ENCODE measurements at regions not wholly inside any gene's neighbourhood (a gene's known extent, or its start where the extent isn't known, plus 50 kb on each side); places are given as distances from the start of the nearest gene placed in this dataset.

DNA sequence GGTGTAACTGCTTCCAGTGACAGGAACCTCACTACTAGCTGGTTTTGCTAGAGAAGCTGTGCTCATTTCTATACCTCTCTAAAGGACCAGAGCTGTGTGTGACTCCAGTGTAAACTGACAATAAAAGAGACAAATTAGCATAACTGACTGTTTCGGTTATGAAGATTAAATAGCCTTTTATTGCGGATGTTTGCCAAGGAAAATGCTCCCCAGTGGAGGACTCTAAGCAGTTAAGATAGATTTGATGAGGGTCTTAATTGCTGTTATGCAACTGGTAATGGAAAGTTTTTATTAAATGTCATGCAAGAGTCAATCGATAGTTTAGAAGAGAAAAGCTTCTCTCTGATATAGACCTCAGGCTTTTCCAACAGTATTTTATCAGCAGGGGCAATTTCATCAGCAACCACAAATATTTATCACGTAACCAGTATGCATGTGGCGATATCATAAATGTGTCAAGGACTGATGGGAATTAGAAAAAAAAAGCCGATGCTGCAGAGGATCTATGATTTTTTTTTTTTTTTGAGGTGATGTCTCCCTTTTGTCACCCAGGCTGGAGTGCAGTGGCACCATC, 275.2 kb upstream of the DMAC1 start:
- DNase-seq = no peak

DNA sequence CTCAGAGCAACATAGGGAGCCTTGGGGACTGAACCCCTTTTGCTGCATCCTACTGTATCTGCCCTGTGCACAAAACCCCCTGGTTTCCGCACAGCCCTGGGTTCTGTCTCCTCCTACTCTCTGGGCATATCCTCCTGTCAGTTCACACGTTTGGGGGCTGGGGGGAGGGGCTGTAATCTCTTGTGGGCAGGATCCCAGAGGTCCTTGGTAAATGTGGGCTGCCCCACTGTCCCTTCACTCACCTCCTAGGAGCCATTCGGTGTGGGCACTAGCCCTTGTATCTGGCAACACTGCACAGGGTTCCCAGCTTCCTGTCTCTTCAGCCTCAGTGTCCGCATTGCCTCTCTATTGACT, 271.8 kb upstream of the DMAC1 start:
- no peak for DNase-seq

DNA sequence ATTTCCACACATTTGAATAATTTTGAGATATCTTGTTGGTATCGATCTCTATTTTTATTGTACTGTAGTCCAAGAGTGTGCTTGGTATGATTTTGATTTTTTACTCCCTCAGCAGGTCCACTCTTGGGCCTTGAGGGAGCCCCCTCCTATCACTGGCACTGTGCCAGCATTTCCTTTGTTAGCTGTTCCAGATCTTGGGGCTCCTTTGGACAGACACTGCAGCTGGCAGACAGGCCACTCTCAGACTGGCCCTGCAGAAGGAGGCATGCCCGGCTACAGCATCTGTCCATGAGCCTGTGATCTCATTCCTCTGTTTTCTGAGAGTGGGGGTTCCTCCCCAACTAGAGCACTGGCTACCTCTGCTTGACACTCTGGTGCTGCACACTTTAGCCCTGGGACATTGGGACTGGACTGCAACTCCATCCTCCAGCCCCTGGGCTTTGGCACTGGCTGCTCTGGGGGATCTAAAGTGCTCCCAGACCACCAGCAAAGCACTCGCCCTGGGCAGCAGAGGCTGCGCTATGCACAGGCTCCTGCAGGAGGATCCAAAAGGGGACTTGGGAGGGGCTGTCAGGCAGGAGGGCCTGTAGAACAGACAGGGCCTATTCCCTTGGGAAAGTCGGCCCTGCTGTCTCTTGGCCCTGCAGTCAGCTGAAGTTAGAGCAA, 271.3 kb upstream of the DMAC1 start:
- no peak for DNase-seq

DNA sequence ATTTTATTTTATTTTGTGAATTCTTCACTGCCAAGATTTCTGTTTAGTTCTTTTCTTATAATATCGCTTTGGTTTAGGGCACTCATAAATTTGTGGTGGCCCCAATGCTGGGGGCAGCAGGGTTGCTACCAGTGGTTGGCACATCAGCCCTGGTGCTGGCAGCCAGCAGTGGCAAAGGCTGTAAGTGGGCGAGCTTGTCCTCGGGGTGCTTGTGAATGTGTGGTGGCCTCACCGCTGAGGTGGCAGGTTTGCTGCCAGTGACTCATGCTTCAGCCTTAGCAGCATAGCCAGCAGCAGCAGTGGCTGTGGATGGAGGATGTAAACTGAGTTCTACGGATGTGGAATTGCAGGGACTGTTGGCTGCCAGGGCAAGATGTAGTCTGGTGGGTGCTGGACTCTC, 262.9 kb upstream of the DMAC1 start:
- no peak for DNase-seq

DNA sequence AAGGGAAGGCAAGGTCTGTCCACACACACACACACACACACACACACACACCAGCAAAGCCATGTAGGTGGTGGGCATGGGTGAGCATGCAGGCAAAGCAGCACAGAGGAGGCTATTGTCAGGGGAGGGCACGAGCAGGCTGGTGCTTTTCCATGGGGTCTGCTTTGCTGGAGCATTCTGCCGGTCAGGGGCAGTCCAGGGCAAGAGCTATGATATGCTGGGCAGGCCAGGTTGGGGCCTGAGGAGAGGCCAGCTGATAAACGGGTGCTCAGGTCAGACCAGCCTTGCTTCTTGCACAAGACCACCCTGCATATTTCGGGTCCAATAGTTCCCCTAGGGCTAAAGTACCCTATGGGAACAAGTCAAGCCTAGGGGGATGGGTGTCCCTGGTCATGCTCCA, 253.9 kb upstream of the DMAC1 start:
- DNase-seq = no peak

DNA sequence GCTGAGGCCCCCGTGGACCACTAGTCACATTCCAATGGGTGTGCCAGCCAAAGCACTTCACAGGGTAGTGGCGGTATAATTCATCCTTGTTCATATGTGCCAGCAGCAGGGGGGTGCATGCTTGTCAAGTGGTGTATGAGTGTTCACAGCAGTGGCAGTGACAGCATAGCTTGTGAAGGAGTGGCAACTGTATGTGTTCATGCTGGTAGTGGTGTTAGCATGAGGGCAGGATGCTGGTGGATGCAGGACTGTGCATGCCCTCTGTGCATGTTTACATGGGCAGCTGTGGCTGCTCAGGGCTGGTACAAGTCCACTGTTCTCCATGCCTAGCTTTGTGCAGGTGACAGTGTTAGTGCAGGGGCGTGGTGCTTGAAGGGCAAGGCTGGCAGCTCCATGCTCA, 253.4 kb upstream of the DMAC1 start:
- DNase-seq = no peak

DNA sequence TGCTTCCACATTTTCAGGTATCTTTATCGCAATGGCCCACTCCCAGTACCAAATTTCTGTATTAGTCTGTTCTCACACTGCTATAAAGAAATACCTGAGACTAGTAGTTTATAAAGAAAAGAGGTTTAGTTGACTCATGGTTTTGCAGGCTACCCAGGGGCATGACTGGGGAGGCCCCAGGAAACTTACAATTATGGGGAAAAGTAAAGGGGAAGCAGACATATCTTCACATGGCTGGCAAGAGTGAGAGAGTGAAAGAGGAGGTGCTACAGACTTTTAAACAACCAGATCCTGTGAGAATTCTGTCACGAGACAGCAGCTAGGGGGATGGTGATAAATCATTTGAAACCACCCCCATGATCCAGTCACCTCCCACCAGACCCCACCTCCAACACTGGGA, 238.2 kb upstream of the DMAC1 start:
- no peak for DNase-seq

DNA sequence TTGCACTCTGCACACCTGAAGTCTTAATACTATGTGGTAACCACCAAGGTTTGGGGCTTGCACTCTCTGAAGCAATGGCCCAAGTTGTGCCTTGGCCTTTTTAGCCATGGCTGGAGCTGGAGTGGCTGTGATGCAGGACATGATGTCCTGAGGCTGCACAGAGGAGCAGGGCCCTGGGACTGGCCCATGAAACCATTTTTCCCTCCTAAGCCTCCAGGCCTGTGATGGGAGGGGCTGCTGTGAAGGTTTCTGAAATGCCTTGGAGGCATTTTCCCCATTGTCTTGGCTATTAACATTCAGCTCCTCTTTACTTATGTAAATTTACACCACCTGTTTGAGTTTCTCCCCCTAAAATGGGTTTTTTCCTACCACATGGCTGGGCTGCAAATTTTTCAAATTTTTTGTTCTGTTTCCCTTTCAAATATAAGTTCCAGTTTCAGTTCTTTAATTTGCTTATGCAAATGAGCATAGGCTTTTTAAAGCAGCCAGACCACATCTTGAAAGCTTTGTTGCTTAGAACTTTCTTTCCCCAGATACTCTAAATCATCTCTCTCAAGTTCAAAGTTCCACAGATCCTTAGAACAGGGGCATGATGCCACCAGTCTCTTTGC, 237.4 kb upstream of the DMAC1 start:
- no peak for DNase-seq

DNA sequence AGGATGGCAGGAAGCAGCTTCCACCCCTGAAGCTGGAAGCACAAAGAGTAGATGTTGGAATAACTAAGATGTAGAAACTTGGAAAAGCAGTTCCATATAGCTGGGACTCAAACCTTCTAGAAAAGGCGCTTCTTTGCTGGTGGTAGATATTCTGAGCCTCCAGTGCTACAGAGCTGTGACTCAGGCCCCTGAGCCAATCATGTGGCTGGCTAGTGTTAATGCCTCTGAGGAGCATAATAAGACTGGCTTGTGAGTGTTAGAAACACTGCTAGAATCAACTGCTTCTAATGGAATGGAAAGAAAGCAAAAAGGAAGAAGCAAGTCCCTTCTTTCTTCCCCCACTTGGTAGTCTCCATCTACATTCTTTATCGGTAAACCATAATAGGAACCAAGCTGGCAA, 234.2 kb upstream of the DMAC1 start:
- no peak for DNase-seq

DNA sequence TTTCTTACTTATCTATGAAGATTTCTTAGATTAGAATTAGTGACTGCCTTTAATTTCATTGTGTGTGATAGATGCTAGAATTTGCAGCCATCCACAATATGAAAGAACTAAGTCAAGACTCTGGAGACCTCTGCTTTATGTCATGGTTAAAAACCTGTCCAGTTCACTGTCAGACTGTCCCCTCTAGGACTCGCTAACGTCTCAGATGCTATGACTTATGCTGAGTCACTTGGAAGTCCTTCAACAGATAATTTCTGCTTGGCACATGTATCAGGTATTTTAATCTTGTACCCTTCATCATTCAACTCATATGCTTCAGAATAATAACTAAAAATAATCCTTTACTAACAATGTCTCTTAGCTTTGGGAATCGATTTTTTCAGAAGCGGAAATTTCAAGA, 230.5 kb upstream of the DMAC1 start:
- no peak for DNase-seq

DNA sequence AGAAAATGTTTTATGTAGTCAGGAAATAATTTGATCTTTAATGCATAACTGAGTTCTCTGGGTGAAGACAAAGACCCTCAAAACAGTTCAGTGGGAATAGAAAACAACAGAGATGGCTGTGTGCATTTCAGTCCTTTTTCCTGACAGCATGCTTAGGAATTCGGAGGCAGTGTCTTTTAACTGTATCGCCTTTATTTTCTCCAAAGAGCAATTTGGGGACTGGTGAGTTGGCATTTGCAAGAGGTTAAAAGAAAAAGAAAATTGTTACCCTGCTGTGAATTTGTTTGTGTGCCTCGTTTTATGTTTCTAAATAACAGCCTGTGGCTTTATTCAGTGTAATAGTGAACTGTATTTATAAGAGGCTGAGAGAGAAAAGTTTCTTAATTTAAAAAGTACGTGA, 227.8 kb upstream of the DMAC1 start:
- DNase-seq = no peak

DNA sequence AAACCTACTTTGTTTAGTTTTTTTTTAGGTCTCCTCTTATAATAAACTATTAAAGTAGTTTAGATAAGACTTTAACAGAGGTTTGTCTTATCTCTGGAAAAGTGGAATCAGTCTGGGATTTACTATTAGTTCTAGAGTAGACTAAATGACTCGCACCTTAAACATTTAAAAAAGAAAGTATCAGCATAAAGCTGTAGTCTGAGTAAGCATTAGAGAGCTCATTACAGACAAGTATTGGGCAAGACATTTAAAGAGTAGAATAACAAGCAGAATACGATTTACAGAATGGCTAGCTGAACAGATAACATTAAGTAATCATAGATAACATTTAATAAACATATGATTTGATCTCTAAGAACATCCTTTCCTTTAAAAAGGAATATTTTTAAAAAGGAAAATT, 226.0 kb upstream of the DMAC1 start:
- no peak for DNase-seq

DNA sequence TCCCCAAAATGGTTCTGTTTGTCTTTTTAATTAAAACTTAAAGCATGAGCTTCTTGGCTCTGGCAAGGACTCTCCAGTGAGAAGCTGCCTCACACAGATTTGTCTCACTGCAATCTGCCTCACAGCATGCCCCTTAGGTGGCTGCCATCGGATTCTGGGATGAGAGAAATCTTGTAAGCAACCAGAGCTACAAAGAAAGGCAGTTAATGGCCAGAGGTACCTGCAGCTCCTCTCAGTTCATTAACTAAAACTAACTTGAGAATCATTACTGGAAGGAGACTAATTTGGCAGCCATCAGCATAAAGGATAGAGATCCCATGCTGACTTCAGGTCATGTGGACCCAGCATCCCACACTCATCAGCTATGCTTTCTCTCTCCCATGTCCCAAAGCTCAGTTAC, 220.6 kb upstream of the DMAC1 start:
- no peak for DNase-seq

DNA sequence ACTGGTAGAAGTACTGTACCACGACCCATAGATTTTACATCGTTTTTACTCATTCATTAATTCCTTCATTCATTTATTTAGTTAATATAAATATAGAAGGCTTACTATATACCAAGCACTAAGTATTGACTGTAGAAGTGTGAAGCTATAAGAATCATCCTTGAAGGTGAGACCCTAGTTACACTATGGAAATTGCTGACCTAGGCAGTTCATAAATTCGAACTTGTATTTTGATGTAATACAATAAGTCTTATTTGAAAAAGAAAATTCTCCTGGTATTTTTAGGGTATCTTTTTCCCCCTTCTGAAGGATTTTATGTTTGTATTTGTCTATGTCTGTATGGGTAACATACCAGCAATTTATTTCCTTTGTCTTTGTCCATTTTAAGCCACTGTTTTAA, 220.1 kb upstream of the DMAC1 start:
- no peak for DNase-seq

DNA sequence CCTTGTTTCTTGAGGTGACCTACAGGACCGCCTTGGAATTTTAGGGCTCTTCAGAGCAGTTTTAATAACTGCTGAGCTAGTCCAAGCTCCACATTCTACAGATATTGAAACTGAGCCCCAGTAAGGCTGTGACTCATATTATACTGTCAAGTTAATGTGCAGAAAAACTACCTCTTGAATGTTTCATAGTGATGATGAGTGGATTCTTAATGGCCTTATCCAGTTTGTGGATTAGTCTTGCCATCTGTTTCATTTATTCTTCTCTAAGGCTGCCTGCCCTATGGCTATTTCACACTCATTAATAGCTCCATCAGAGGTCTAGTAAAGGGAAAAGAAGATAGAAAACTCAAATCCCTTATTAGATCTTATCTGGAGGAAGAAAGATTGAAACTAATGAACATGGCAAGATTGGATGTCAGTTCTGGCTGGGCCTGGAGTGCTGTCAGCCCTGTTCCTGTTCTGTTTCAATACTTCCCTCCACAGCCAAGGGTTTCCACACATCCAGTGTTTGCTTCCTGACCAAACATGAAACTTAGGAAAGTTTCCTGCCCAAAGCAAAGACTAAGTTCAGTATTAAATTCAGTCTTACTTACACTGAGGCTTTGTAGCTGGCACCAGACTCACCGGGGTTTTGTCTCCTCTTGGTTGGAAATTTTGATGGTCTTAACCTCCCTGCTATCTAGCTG, 215.6 kb upstream of the DMAC1 start:
- no peak for DNase-seq

DNA sequence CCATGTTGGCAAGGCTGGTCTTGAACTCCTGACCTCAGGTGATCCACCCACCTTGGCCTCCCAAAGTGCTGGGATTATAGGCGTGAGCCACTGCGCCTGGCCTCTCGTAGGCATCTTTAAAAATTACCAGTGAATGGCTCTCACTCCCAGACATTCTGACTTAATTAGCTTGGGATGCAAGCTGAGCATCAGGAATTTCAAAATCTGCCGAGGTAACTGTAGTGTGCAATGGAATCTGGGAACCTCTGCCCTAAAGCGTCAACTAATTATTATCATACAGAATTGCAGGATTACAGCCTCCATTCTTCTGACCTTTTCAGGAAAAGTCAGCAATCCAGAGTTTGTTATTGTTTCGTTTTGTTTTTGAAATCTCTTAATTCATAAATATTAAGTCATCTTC, 213.4 kb upstream of the DMAC1 start:
- DNase-seq = no peak

DNA sequence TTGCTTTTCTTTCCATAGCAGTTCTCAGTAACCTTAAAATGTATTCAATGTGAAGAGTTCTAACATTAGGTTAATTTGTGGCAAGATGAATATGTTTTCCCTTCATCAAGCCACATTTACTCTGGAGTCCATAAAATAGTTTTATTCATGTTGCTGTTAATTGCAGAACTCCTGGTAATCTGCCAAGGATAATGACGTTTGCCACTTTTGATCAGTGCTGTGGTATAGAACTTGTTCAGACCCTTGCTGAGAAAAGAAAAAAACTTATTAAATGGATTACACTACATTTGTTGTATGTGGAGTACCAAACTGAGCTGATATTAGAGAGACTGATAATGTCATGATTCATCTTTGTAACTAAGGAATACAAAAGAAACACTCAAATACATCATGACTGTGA, 212.4 kb upstream of the DMAC1 start:
- DNase-seq = peak; percentile 4

DNA sequence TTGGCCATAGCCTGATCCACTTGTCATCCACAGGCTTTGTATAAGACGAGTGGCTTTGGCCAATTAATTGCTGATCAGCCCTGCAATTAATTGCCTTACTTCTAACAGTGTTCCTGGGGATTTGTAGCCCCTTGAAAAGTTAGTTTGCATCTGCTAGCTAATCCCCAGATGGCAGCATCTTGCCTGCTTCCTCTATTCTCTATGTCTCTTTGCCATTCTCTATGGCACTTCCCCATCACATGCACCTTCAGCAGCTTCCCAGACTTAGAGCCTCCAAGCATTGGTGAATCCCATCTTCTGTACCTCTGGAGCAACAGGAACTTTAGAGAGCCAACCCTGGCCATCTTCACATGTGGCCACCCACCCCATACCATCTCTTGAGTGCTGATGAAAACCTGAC, 197.0 kb upstream of the DMAC1 start:
- DNase-seq = no peak

DNA sequence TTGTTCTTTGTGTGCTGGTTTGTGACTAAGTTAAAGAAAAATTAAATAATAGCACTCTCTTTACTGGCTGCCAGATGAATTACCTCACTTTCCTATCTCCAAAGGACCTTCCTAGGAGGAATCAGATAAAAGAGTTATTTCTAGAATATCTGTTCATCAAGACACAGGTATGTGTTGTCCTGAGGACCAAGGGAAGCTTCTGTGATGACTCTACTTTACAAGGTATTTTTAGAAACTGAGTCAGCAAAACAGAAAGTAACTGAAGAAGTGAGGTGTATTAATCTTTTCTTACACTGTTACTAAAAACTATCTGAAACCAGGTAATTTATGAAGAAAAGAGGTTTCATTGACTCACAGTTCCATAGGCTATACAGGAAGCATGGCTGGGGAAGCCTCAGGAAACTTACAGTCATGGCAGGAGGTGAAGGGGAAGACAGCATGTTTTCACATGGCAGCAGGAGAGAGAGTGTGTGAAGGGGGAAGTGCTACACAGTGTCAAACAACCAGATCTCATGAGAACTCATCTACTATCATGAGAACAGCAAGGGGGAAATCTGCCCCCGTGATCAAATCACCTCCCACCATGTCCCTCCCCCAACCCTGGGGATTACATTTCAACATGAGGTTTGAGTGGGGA, 189.2 kb upstream of the DMAC1 start:
- no peak for DNase-seq

DNA sequence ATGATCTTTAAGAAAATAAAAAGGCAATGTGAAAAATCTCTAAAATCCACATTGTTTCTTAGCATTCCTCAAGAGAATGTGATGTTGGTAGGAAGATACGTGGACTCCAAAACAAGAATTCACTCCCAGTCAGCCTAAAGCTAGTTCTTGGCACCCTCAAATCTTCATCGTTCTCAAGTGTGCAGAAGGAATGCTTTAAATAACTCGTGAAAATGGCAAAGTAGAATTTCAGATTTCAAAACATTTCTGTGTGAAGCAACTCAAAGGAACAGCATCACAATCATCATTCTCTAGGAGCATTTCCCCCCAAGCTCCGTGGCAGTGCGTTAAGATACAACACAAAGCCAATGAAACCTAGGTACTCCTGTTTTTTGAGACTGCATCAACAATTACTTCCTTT, 185.1 kb upstream of the DMAC1 start:
- no peak for DNase-seq

DNA sequence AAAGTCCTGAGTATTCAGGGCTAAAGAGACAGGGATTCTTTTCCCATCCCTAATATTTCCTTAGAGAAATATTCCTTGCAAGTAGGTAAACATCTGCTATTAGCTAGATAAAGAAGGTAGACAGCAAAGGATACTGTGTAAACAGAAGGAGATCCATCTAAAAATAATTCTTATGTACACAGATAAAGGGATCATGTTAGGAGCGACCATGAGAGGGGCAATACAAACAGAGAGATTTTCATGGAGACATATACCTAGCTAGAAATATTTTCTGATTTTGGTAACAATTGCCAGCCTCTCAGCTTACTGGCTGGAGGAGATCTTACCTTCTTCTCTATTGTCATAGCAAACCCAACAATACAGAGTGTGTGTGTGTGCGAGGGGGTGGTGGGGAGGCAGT, 184.6 kb upstream of the DMAC1 start:
- no peak for DNase-seq

DNA sequence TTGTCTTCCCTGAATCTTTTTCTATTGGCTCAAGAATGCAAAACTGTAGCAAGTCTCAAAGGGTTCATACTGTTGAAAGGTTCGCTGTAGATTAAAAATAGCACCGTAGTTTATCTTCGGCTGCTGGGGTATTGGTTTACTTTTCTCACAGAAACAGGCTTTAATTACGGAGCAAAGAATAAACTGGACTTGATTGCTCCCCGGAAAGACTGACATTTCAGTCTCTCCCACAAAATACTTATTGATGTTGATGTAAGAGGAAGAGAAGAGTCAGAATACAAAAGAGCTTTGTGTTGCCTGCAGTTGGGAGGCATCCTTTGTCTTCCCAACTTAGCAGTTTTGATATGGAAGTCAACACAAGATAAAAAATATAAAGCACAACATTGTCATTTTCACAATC, 183.9 kb upstream of the DMAC1 start:
- no peak for DNase-seq

DNA sequence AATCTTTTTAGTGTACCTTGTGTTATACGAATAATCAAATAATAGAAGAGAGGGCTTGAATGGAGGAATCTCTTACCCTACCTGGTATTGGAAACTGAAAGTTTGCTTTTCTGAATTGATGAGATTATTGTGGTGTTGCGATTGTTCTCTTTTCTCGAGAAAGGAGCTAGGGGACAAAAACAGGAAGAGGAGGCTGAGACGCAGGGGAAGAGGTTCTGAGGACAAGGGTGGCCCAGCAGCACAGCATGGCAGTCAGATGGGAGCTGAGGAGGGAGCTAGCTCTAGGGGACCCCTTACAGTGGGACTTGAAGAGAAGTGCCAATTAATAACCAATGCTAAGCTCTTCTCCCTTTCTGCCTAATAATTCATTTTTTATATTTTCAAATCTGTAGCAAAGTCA, 183.3 kb upstream of the DMAC1 start:
- DNase-seq = no peak

DNA sequence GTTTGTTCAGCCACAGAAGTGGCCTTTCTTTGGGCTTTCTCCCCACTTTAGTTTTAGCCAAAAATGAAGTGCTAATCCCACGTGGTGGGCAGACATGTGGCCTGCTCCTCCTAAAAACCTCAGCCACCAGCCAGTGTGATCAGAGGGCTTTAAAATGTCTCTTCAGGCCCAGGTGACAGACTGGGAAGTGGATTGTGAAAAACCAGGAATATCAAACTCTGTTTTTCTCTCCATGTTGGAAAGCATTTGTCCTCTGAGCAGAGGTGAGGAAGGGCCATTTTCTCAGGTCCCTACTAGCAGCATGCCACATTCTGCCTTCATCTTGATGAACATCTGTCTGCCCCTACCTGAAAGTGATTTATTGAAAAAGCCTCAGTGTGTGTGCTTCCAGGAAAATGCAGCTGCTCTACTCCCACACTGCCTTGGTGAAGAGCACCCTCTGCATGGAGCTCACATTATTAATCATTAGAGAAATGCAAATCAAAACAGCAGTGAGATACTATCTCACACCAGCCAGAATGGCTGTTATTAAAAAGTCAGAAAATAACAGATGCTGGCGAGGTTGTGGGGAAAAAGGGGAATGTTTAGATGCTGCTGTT, 181.2 kb upstream of the DMAC1 start:
- no peak for DNase-seq

Data from hematopoietic multipotent progenitor cell treated with erythropoietin and hydrocortisone succinate and interleukin-3 and kit ligand, for 8 days (in vitro differentiated cells).